K562 (cell line): ENCODE measurements at regions not wholly inside any gene's neighbourhood (a gene's known extent, or its start where the extent isn't known, plus 50 kb on each side); places are given as distances from the start of the nearest gene placed in this dataset.

Experiments
- CTCF ChIP-seq, 3 experiments: IDR thresholded peaks in 2 of 3; conservative IDR thresholded peaks in 1 of 3; 2 replicates each; pipeline ENCODE4 v1.5.1; 2011 to 2012; ENCODE audit warnings: low read length in 3 of 3, mild to moderate bottlenecking in 3 of 3, control low read depth in 2 of 3, improper control_type of control experiment in 1 of 3, inconsistent platforms in 1 of 3, low read depth in 1 of 3, mixed read lengths in 1 of 3, moderate library complexity in 1 of 3; ENCODE audit not compliant: insufficient read depth in 2 of 3
- EGR1 ChIP-seq: fragments of 450-650 bp; conservative IDR thresholded peaks from 2 replicates; pipeline ENCODE4 v1.6.1; 2017; ENCODE audit warnings: mild to moderate bottlenecking
- EZH2 ChIP-seq: IDR thresholded peaks from 2 replicates; pipeline ENCODE4 v1.6.1; 2012; ENCODE audit warnings: low read depth, mild to moderate bottlenecking, inconsistent platforms, low read length, borderline replicate concordance
- MAFF ChIP-seq: IDR thresholded peaks from 2 replicates; pipeline ENCODE4 v1.6.1; 2012; ENCODE audit warnings: low read length, improper control_type of control experiment
- MAZ ChIP-seq, 2 experiments: fragments of 450-650 bp in 1 of 2; sonication (generic) in 1 of 2; formaldehyde crosslinking; IDR thresholded peaks in 1 of 2; conservative IDR thresholded peaks in 1 of 2; 2 replicates each; pipeline versions ENCODE4 v1.4.0 to v1.5.0; 2020; ENCODE audit warnings: mild to moderate bottlenecking in 1 of 2, missing genetic modification reagents in 1 of 2
- POLR2B ChIP-seq: fragments of 450-650 bp; IDR thresholded peaks from 2 replicates; pipeline ENCODE4 v1.6.1; 2018; ENCODE audit warnings: low read depth; ENCODE audit not compliant: partially characterized antibody
- ZKSCAN8 ChIP-seq: fragments of 200-800 bp; sonication (Bioruptor generic); IDR thresholded peaks from 2 replicates; pipeline ENCODE4 v1.6.1; 2016; ENCODE audit warnings: missing genetic modification characterization, missing compliant biosample characterization

- TF ChIP-seq EZH2, result no peak
- TF ChIP-seq MAFF, result no peak
- TF ChIP-seq ZKSCAN8, result no peak
- TF ChIP-seq POLR2B, result no peak
- TF ChIP-seq EGR1, result no peak
- no peak for TF ChIP-seq MAZ (CRISPR knock-in tag; conservative IDR thresholded peaks at IDR 0.05 in 1 of 2, IDR thresholded peaks at IDR 0.05 in 1 of 2)
- no peak for TF ChIP-seq CTCF (IDR thresholded peaks at IDR 0.05 in 2 of 3, conservative IDR thresholded peaks at IDR 0.05 in 1 of 3; ENCODE audit: insufficient read depth in 2 of 3, low read depth in 1 of 3, low read length in 3 of 3)
Measured at GRCh38 chr10:55287346-55287745, 486.3 kb upstream of the PCDH15 start.
